Liver (tissue), 8 donors: ENCODE measurements at regions not wholly inside any gene's neighbourhood (a gene's known extent, or its start where the extent isn't known, plus 50 kb on each side); places are given as distances from the start of the nearest gene placed in this dataset.
A peak's percentile ranks its signal among the peaks of the same experiment; 100 is the strongest.

Experiments
- DNase-seq: peaks from one replicate; pipeline ENCODE4 v3.0.0-alpha.2; 2017; ENCODE audit warnings: low spot score
- H3K27ac ChIP-seq, 2 donors: one replicate each; pipeline ENCODE4 v1.7.0; 2013; ENCODE audit warnings: inconsistent platforms in 2 of 2, low read length in 2 of 2, control low read depth in 1 of 2, low read depth in 1 of 2, mild to moderate bottlenecking in 1 of 2
- H3K27me3 ChIP-seq, 4 donors: one replicate each; pipeline versions ENCODE4 v1.6.1 to v1.7.0; 2013; ENCODE audit warnings: low read length in 3 of 4, inconsistent platforms in 1 of 4, mild to moderate bottlenecking in 1 of 4, moderate library complexity in 1 of 4; ENCODE audit not compliant: control insufficient read depth in 4 of 4, insufficient read depth in 4 of 4
- H3K36me3 ChIP-seq, 4 donors: one replicate each; pipeline versions ENCODE4 v1.6.1 to v1.7.0; 2013; ENCODE audit warnings: low read length in 3 of 4, mild to moderate bottlenecking in 3 of 4, low read depth in 1 of 4, moderate library complexity in 1 of 4; ENCODE audit not compliant: control insufficient read depth in 4 of 4, insufficient read depth in 3 of 4
- H3K4me1 ChIP-seq, 4 donors: one replicate each; pipeline versions ENCODE4 v1.6.1 to v1.7.0; 2013; ENCODE audit warnings: low read length in 3 of 4, mild to moderate bottlenecking in 3 of 4, moderate library complexity in 1 of 4; ENCODE audit not compliant: control insufficient read depth in 4 of 4, insufficient read depth in 4 of 4
- H3K4me3 ChIP-seq, 3 donors: one replicate each; pipeline versions ENCODE4 v1.6.1 to v1.7.0; 2013; ENCODE audit warnings: low read length in 3 of 3, control low read depth in 1 of 3, low read depth in 1 of 3, mild to moderate bottlenecking in 1 of 3
- H3K9ac ChIP-seq, 2 donors: one replicate each; pipeline ENCODE4 v1.7.0; 2013; ENCODE audit warnings: low read length in 2 of 2, mild to moderate bottlenecking in 2 of 2, moderate library complexity in 2 of 2, control low read depth in 1 of 2, low read depth in 1 of 2
- H3K9me3 ChIP-seq, 4 donors: one replicate each; pipeline versions ENCODE4 v1.6.1 to v1.7.0; 2013; ENCODE audit warnings: low read length in 3 of 4; ENCODE audit not compliant: control insufficient read depth in 4 of 4
- FOXA2 ChIP-seq: IDR thresholded peaks from 2 replicates; pipeline ENCODE4 v1.6.1; 2016; ENCODE audit warnings: antibody characterized with exemption
- GABPA ChIP-seq, 2 donors: IDR thresholded peaks in 1 of 2; conservative IDR thresholded peaks in 1 of 2; 2 replicates each; pipeline ENCODE4 v1.6.1; 2016; ENCODE audit warnings: antibody characterized with exemption in 2 of 2, mild to moderate bottlenecking in 1 of 2, moderate library complexity in 1 of 2
- HNF4A ChIP-seq, 2 donors: conservative IDR thresholded peaks; 2 replicates each; pipeline ENCODE4 v1.6.1; 2016; ENCODE audit warnings: antibody characterized with exemption in 2 of 2, mild to moderate bottlenecking in 2 of 2
- JUND ChIP-seq, 2 donors: IDR thresholded peaks; 2 replicates each; pipeline ENCODE4 v1.6.1; 2016; ENCODE audit warnings: antibody characterized with exemption in 2 of 2
- RAD21 ChIP-seq, 2 donors: IDR thresholded peaks; 2 replicates each; pipeline ENCODE4 v1.6.1; 2016; ENCODE audit warnings: antibody characterized with exemption in 2 of 2, mild to moderate bottlenecking in 2 of 2
- RXRA ChIP-seq, 2 donors: IDR thresholded peaks; 2 replicates each; pipeline ENCODE4 v1.6.1; 2017 to 2018; ENCODE audit warnings: antibody characterized with exemption in 2 of 2, mild to moderate bottlenecking in 1 of 2
- SP1 ChIP-seq: IDR thresholded peaks from 2 replicates; pipeline ENCODE4 v1.6.1; 2018; ENCODE audit warnings: antibody characterized with exemption, mild to moderate bottlenecking
- TAF1 ChIP-seq: conservative IDR thresholded peaks from 2 replicates; pipeline ENCODE4 v1.6.1; 2016; ENCODE audit warnings: antibody characterized with exemption, mild to moderate bottlenecking
- WGBS: extraction: QIAGEN DNeasy Blood & Tissue Kit; methylation state at CpG from one replicate; pipeline ENCODE4 v1.1.7; 2013; 5-methylcytosine and 5-hydroxymethylcytosine counted together
- TF ChIP-seq, protein P1 (sequence below): IDR thresholded peaks from 2 replicates; pipeline ENCODE4 v1.6.1; 2016; ENCODE audit warnings: antibody characterized with exemption
- TF ChIP-seq, protein P2 (sequence below): IDR thresholded peaks from 2 replicates; pipeline ENCODE4 v1.6.1; 2016; ENCODE audit warnings: antibody characterized with exemption
- TF ChIP-seq, protein P3 (sequence below): IDR thresholded peaks from 2 replicates; pipeline ENCODE4 v1.6.1; 2016; ENCODE audit warnings: antibody characterized with exemption
- TF ChIP-seq, protein P4 (sequence below): fragments of 150-350 bp; IDR thresholded peaks from 2 replicates; pipeline ENCODE4 v1.5.1; 2017; ENCODE audit warnings: improper control_type of control experiment, low read depth, low read length; ENCODE audit not compliant: missing input control
- donor health status: healthy.
- donor health status: healthy.
- donor health status: healthy.
- donor health status: healthy.
- donor health status: healthy.

DNA sequence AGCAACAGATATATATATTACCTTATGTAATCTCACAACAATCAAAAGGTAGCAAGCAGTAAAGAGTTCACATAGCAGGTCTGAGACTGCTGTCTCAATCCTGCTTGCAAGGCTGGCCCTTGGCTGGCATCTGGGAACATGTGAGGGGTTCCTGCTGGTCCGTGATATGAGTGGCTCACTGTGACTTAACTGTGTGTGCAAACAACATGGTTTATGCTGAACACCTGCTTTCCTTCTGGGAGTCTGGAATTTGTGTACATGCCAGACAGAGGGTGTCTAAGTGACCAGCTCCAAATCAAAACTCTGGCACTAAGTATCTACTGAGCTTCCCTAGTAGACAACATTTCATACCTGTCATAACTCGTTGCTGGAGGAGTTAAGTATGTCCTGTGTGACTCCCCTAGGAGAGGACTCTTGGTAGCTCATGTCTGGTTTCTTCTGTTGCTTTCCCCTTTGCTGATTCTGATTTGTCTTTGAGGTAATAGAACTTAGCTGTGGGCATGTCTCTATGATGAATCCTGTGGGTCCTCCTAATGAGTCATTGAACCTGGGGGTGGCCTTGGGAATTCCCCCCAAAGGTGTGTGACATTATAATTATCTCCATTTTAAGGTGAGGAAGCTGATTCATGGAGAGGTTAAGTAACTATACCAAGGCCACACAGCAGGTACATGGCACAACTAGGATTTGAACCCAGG lies 131.6 kb upstream of the NEDD9 start:
- WGBS: 84% methylated on average over 2 of the region's 2 CpGs
- Histone ChIP-seq H3K4me1 (peaks cover 12 to 29% (median 22%) of the 10 kb centered on the region in 4 donors), H3K4me3 (no peak overlapping the region), H3K27ac (no peak overlapping the region), H3K9ac (no peak overlapping the region), H3K9me3 (peaks cover 0 to 1% (median 0%) of the 10 kb centered on the region in 4 donors), H3K27me3 (no peaks in the 10 kb centered on the region), H3K36me3 (no peaks in the 10 kb centered on the region)
- TF ChIP-seq RAD21 (IDR thresholded peaks at IDR 0.05): peak in 1 of 2 donors; percentile 12
- peak in 1 of 2 donors; percentile 26 for TF ChIP-seq JUND (IDR thresholded peaks at IDR 0.05)
- TF ChIP-seq FOXA2: no peak
- DNase-seq: no peak

DNA sequence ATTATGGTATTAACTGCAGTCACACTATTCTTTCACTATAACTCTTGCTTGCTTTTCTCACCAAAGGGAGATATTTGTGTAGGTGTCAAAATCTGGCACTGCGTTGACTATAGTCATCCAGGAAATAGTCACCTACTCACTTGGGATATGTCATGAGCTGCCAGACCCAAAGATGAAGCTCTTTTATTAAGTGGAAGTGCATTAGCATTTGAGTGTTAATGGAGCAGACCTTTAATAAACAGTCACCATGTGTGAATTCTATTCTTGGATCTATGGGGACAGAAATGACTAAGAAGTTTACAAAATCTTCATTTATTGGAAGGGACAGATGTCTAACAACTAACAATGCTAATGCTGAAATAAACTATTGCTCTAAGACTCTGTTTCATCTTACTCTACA lies 130.1 kb upstream of the NEDD9 start:
- Histone ChIP-seq H3K9ac (no peak overlapping the region), H3K4me1 (peaks cover 11 to 24% (median 18%) of the 10 kb centered on the region in 4 donors), H3K27me3 (no peaks in the 10 kb centered on the region), H3K27ac (no peak overlapping the region), H3K36me3 (no peaks in the 10 kb centered on the region), H3K9me3 (peaks cover 0 to 1% (median 0%) of the 10 kb centered on the region in 4 donors), H3K4me3 (no peak overlapping the region)
- no peak for DNase-seq
- TF ChIP-seq FOXA2 (no peak), RAD21 (IDR thresholded peaks at IDR 0.05) (no peak), HNF4A (conservative IDR thresholded peaks at IDR 0.05) (no peak), GABPA (IDR thresholded peaks at IDR 0.05 in 1 of 2, conservative IDR thresholded peaks at IDR 0.05 in 1 of 2) (no peak), RXRA (IDR thresholded peaks at IDR 0.05) (no peak), SP1 (no peak), JUND (IDR thresholded peaks at IDR 0.05) (no peak), TAF1 (no peak)
- TF ChIP-seq, protein P1, sequence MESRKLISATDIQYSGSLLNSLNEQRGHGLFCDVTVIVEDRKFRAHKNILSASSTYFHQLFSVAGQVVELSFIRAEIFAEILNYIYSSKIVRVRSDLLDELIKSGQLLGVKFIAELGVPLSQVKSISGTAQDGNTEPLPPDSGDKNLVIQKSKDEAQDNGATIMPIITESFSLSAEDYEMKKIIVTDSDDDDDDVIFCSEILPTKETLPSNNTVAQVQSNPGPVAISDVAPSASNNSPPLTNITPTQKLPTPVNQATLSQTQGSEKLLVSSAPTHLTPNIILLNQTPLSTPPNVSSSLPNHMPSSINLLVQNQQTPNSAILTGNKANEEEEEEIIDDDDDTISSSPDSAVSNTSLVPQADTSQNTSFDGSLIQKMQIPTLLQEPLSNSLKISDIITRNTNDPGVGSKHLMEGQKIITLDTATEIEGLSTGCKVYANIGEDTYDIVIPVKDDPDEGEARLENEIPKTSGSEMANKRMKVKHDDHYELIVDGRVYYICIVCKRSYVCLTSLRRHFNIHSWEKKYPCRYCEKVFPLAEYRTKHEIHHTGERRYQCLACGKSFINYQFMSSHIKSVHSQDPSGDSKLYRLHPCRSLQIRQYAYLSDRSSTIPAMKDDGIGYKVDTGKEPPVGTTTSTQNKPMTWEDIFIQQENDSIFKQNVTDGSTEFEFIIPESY: no peak
- TF ChIP-seq, protein P2, sequence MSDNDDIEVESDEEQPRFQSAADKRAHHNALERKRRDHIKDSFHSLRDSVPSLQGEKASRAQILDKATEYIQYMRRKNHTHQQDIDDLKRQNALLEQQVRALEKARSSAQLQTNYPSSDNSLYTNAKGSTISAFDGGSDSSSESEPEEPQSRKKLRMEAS: no peak
- TF ChIP-seq, protein P3, sequence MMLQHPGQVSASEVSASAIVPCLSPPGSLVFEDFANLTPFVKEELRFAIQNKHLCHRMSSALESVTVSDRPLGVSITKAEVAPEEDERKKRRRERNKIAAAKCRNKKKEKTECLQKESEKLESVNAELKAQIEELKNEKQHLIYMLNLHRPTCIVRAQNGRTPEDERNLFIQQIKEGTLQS: no peak
- TF ChIP-seq, protein P4, sequence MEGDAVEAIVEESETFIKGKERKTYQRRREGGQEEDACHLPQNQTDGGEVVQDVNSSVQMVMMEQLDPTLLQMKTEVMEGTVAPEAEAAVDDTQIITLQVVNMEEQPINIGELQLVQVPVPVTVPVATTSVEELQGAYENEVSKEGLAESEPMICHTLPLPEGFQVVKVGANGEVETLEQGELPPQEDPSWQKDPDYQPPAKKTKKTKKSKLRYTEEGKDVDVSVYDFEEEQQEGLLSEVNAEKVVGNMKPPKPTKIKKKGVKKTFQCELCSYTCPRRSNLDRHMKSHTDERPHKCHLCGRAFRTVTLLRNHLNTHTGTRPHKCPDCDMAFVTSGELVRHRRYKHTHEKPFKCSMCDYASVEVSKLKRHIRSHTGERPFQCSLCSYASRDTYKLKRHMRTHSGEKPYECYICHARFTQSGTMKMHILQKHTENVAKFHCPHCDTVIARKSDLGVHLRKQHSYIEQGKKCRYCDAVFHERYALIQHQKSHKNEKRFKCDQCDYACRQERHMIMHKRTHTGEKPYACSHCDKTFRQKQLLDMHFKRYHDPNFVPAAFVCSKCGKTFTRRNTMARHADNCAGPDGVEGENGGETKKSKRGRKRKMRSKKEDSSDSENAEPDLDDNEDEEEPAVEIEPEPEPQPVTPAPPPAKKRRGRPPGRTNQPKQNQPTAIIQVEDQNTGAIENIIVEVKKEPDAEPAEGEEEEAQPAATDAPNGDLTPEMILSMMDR: no peak
- 93% methylated on average over 1 of the region's 1 CpG for WGBS
